22Rv1 (cell line): ENCODE measurements at regions not wholly inside any gene's neighbourhood (a gene's known extent, or its start where the extent isn't known, plus 50 kb on each side); places are given as distances from the start of the nearest gene placed in this dataset.

Source experiments
- ZFX ChIP-seq: fragments of 450-650 bp; IDR thresholded peaks from 2 replicates; pipeline ENCODE4 v1.6.1; 2017; ENCODE audit warnings: antibody characterized with exemption, borderline replicate concordance
- TF ChIP-seq, protein P1 (sequence below): fragments of 450-650 bp; IDR thresholded peaks from 2 replicates; pipeline ENCODE4 v1.5.1; 2017; ENCODE audit warnings: mild to moderate bottlenecking

DNA sequence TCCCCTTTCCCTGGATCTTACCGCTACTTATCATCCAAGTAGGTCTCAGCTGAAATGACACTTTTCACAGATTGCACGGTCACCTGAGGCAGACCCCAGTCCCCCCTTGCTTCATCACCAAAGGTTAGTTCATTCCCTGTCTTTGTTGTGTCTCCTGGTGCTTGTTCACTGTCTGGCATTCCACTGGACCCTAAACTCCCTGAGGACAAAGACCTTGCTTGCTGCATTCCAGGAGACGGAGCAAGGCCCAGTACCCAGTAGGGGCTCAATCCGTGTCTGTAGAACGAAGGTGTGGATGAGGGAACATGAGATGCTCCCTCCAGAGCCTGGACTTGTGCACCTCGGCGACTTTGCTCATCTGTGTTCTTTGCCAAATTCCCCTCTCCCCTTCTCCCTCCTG is 160.0 kb downstream of the RAB11FIP2 start:
- TF ChIP-seq, protein P1, sequence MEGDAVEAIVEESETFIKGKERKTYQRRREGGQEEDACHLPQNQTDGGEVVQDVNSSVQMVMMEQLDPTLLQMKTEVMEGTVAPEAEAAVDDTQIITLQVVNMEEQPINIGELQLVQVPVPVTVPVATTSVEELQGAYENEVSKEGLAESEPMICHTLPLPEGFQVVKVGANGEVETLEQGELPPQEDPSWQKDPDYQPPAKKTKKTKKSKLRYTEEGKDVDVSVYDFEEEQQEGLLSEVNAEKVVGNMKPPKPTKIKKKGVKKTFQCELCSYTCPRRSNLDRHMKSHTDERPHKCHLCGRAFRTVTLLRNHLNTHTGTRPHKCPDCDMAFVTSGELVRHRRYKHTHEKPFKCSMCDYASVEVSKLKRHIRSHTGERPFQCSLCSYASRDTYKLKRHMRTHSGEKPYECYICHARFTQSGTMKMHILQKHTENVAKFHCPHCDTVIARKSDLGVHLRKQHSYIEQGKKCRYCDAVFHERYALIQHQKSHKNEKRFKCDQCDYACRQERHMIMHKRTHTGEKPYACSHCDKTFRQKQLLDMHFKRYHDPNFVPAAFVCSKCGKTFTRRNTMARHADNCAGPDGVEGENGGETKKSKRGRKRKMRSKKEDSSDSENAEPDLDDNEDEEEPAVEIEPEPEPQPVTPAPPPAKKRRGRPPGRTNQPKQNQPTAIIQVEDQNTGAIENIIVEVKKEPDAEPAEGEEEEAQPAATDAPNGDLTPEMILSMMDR, result no peak
- no peak for TF ChIP-seq ZFX
